ENCODE measurements at regions not wholly inside any gene's neighbourhood (a gene's known extent, or its start where the extent isn't known, plus 50 kb on each side); places are given as distances from the start of the nearest gene placed in this dataset.

DNA sequence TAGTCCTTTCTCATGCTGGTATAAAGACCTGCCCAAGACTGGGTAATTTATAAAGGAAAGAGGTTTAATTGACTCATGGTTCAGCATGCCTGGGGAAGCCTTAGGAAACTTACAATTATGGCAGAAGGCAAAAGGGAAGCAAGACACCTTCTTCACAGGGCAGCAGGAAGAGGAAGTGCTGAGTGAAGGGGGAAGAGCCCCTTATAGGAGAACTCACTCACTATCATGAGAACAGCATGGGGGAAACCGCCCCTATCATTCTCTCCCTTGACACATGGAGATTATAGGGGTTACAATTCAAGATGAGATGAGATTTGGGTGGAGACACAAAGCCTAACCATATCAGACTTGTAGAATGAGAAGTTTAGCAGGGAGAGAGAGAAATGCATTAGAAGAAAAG is 373.3 kb upstream of the DIAPH2 start:
- DNase-seq (ENCODE audit: low read depth, low spot score): no peak

DNA sequence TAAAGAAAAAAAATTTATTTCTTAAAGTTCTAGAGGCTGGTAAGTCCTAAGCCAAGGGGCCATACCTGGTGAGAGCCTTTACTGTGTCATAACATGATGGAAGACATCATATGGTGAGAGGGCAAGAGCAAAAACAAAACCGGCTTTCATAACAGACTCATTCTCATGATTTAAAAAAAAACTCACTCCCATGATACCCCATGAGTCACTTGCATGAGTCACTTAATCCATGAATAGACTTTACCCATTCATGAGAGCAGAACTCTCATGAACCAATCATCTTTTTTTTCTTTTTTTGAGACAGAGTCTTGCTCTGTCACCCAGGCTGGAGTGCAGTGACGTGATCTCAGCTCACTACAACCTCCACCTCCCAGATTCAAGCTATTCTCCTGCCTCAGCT is 369.7 kb upstream of the DIAPH2 start:
- DNase-seq (ENCODE audit: low read depth, low spot score): no peak

DNA sequence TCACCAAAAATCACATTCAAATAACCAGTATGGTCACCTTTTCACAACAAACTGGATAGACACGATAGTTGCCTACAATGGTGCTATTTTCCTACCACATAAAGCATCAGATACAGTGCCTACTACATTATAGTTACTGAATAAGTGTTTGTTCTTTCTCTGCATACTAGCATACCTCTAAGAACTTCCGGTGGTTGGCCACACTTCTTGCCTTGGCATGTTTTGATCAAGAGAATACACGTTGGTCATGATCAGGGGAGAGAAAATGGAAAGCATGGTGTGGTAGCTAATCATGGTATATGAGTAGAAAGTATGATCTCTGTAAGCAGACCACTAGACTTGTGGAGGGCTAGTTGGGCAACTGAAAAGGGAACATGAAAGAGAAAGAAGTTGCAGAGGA is 322.8 kb upstream of the DIAPH2 start:
- DNase-seq (ENCODE audit: low read depth, low spot score): no peak

DNA sequence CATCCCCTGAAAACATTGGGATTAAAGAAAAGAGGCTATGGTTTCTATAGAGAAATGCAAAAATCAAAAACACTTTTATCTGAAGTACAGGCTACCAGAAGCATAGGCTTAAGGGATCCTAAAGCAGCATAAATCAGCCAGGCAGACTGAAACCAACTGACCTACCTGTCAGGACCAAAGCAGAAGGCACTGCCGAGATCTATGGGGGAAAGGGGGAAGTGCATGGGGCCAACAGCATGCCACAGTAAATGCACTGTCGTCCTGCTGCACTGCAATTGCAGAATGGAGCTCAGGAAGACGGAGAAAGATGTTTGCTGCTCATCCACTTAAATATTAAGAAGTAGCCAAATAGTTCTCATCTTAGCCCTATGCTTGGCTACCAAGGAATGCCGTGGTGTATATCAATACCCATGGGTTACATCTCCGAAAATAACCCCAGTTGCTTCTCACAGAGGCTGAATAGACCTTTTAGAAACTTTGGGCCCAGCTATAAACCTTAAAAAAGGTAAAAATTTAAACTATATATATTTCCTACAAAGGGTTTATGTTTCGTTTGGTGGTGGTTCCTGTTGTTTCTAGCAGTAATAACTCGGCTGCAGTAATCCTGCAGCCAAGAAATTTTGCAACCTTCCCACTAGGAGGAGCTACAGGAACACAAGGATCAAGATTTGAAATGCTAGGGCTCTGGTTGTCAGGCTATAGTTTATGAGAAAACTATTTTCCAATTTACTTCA is 312.2 kb upstream of the DIAPH2 start:
- DNase-seq (ENCODE audit: low read depth, low spot score): no peak

DNA sequence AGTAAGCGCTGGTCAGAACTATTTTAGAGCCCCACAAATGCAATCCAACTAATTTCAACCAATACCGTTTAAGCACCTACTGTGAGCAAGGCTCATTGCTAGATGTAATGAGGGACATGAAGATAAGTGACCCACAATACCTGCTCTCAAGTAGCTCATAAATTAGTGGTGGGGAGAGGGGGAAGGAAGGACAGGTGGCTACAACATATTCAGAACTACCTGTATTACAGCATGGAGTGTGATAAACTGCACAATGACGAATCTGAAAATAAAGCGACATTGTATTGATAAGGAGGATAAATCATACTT is 311.6 kb upstream of the DIAPH2 start:
- DNase-seq (ENCODE audit: low read depth, low spot score): no peak

- DNase-seq (ENCODE audit: low read depth, low spot score): no peak
These were observed 308.4 kb upstream of the DIAPH2 start for GRCh38 chrX:96376266-96376665.

DNA sequence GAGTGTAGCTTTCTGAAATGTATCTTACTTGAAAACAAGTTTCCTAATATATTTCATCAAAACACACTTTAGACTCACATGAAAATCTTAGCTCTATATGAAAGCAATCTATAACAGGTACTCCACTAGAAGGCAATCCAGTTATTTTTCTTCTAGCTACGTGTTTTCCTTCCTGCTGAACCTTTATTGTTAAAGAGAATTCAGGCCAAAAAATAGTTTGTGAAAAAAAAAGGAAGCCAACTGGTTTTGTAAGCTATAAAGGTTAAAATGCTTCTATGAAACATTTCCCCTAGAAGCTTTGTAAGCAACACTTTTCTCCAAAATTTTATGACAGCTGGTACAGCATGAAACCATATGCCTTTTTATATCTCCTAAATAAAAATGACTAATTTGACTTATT is 304.7 kb upstream of the DIAPH2 start:
- DNase-seq (ENCODE audit: low read depth, low spot score): no peak

- no peak for DNase-seq (ENCODE audit: low read depth, low spot score)
These were observed 302.6 kb upstream of the DIAPH2 start for GRCh38 chrX:96382018-96382417.

- no peak for DNase-seq (ENCODE audit: low read depth, low spot score)
These were observed 301.2 kb upstream of the DIAPH2 start for GRCh38 chrX:96383428-96383827.

- DNase-seq (ENCODE audit: low read depth, low spot score): no peak
These were observed 298.3 kb upstream of the DIAPH2 start for GRCh38 chrX:96386325-96386724.

DNA sequence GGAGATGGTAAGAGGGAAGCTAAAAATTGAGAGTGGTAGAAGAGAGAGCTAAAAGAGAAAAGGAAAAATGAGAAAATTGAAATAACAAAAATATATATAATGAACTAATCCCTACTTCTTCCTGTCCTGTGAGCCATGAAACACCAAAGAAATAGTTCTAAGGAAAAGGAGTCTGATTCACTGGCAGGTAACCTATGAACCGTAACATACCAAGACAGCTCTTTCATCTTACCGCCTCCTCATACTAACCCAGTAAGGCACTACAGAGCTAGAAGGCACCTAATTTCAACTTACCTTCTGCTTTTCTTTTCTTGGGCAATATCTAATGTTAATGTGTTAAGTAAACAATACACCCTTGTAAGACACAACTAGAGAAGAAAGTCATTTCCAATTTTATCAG is 297.7 kb upstream of the DIAPH2 start:
- DNase-seq (ENCODE audit: low read depth, low spot score): no peak

- DNase-seq (ENCODE audit: low read depth, low spot score): no peak
These were observed 296.8 kb upstream of the DIAPH2 start for GRCh38 chrX:96387801-96388200.

DNA sequence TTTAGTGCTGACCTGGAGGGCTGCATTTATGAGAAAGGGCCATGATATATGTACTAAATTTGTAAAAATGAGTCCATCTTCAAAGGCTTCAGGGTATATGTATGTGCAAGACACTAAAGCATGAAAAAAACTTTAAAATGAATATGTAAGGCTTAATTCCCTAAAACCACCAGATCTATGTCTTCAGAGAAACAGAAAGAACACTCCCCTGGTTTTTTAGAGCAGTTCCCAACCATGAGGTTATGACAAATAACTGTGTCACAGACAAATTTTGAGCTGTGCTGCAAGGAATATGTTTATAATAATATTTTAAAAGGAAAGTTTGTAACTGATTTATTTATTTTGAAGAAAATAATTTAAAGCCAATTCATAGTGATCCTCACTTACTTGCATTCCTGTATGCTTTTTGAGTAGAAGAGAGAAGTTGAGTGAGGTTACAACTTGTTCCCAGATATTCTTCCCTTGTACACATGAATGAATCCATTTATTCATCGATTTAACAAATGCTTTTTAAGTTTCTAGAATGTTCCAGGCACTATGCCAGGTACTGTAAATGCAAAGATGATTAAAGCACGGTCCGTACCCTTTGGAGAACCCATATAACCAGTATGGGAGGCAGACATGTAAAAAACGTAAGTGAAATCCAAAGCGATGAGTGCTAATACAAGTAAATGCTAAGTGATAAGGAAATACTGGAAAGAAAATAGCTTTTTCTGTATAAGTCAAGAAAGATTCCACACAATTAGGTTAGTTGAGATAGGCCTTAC is 295.2 kb upstream of the DIAPH2 start:
- no peak for DNase-seq (ENCODE audit: low read depth, low spot score)

- no peak for DNase-seq (ENCODE audit: low read depth, low spot score)
These were observed 290.0 kb upstream of the DIAPH2 start for GRCh38 chrX:96394598-96394997.

GRCh38 chrX:96403446-96403845 is 281.2 kb upstream of the DIAPH2 start:
- no peak for DNase-seq (ENCODE audit: low read depth, low spot score)

GRCh38 chrX:96405842-96406241 is 278.8 kb upstream of the DIAPH2 start:
- DNase-seq (ENCODE audit: low read depth, low spot score): peak; percentile 12

GRCh38 chrX:96407072-96407471 is 277.6 kb upstream of the DIAPH2 start:
- DNase-seq (ENCODE audit: low read depth, low spot score): no peak

GRCh38 chrX:96407501-96407900 is 277.1 kb upstream of the DIAPH2 start:
- DNase-seq (ENCODE audit: low read depth, low spot score): no peak

GRCh38 chrX:96407981-96408380 is 276.7 kb upstream of the DIAPH2 start:
- DNase-seq (ENCODE audit: low read depth, low spot score): no peak

DNA sequence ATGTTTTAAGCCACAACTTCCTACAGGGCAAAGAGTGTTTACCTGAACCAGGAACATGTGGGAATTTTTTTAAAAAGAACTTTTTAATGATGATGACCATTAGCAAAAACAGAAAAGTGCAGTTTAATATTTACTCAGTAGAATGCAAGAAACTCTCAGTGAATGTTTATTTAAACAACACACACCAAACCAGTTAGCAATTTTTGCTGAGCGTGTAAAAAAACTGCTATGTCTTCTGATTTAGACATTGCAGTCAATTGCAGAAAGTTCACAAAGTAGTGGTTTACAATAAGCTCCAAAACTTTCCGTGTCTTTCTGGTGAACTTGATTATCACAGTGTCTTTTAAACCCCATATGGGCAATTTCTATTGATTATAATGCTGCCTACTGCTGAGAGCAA is 273.7 kb upstream of the DIAPH2 start:
- no peak for DNase-seq (ENCODE audit: low read depth, low spot score)

DNA sequence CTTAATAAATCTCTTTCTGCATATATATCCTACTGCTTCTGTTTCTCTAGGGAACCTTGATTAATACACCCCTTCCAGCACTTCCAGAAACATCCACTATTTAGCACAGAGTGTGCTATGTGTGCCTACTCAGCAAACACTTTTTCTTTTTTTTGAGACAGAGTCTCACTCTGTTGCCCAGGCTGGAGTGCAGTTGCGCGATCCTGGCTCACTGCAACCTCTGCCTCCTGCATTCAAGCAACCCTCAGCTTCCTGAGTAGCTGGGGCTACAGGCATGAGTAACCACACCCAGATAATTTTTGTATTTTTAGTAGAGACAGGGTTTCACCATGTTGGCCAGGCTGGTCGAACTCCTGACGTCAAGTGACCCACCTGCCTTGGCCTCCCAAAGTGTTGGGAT is 266.9 kb upstream of the DIAPH2 start:
- DNase-seq (ENCODE audit: low read depth, low spot score): no peak

DNA sequence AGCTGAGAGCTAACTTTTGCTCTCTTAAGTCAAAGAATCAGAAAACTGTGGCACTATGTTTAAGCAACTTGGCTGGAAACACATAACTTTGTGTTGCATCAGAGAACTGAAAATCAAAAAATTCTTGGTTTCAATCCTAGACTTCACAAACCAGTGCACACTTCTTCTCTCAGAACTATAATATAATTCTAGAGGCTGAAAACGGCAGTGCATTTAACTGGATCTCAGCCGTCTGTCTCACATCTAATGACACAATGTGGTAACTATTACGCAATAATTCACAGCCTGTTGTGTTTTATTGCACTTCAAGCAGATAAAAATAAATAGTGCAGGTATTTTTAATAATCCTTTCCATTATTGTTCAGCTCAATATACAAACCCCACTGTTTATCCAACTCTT is 260.6 kb upstream of the DIAPH2 start:
- no peak for DNase-seq (ENCODE audit: low read depth, low spot score)

- no peak for DNase-seq (ENCODE audit: low read depth, low spot score)
These were observed 259.4 kb upstream of the DIAPH2 start for GRCh38 chrX:96425200-96425599.
